Activated gamma-delta T cell (primary cell): ENCODE measurements at regions not wholly inside any gene's neighbourhood (a gene's known extent, or its start where the extent isn't known, plus 50 kb on each side); places are given as distances from the start of the nearest gene placed in this dataset.
"Not testable (repeated sequence)": the region's sequence is repeated elsewhere in the genome, so short reads cannot be mapped to it uniquely, and the experiment has no call there.

Experiments used
- DNase-seq: peaks from one replicate; lab custom pipeline; 2025; lab: John Stamatoyannopoulos, UW

- no peak for DNase-seq
Measured at GRCh38 chr9:30299126-30299780, 2085.2 kb upstream of the ACO1 start.

- DNase-seq = no peak
Measured at GRCh38 chr9:30301271-30301963, 2083.0 kb upstream of the ACO1 start.

GRCh38 chr9:30310711-30311110 lies 2073.7 kb upstream of the ACO1 start:
- no peak for DNase-seq

GRCh38 chr9:30329431-30329830 lies 2055.0 kb upstream of the ACO1 start:
- DNase-seq = no peak

- no peak for DNase-seq
Measured at GRCh38 chr9:30348904-30349303, 2035.5 kb upstream of the ACO1 start.

- DNase-seq = no peak
Measured at GRCh38 chr9:30349526-30350513, 2034.6 kb upstream of the ACO1 start.

- DNase-seq = no peak
Measured at GRCh38 chr9:30356221-30356620, 2028.2 kb upstream of the ACO1 start.

- DNase-seq = no peak
Measured at GRCh38 chr9:30362373-30362772, 2022.1 kb upstream of the ACO1 start.

- DNase-seq = not testable (repeated sequence)
Measured at GRCh38 chr9:30366140-30366539, 2018.3 kb upstream of the ACO1 start.

GRCh38 chr9:30382271-30382670 lies 2002.2 kb upstream of the ACO1 start:
- DNase-seq = no peak

GRCh38 chr9:30410273-30410672 lies 1974.2 kb upstream of the ACO1 start:
- DNase-seq = no peak

- DNase-seq = no peak
Measured at GRCh38 chr9:30411571-30411970, 1972.9 kb upstream of the ACO1 start.

- no peak for DNase-seq
Measured at GRCh38 chr9:30459156-30459555, 1925.3 kb upstream of the ACO1 start.

- DNase-seq = no peak
Measured at GRCh38 chr9:30476826-30477225, 1907.6 kb upstream of the ACO1 start.

- DNase-seq = no peak
Measured at GRCh38 chr9:30478684-30479083, 1905.8 kb upstream of the ACO1 start.

GRCh38 chr9:30482499-30482898 lies 1901.9 kb upstream of the ACO1 start:
- DNase-seq = no peak

- DNase-seq = no peak
Measured at GRCh38 chr9:30484690-30485089, 1899.8 kb upstream of the ACO1 start.

GRCh38 chr9:30504502-30504905 lies 1879.9 kb upstream of the ACO1 start:
- no peak for DNase-seq

- no peak for DNase-seq
Measured at GRCh38 chr9:30505311-30505710, 1879.1 kb upstream of the ACO1 start.

- no peak for DNase-seq
Measured at GRCh38 chr9:30506749-30507148, 1877.7 kb upstream of the ACO1 start.

- no peak for DNase-seq
Measured at GRCh38 chr9:30507166-30507565, 1877.3 kb upstream of the ACO1 start.

- no peak for DNase-seq
Measured at GRCh38 chr9:30511666-30512065, 1872.8 kb upstream of the ACO1 start.

GRCh38 chr9:30519166-30519565 lies 1865.3 kb upstream of the ACO1 start:
- DNase-seq = no peak
